Endodermal cell (in vitro differentiated cells): ENCODE measurements at regions not wholly inside any gene's neighbourhood (a gene's known extent, or its start where the extent isn't known, plus 50 kb on each side); places are given as distances from the start of the nearest gene placed in this dataset.

Source experiments
- DNase-seq: peaks from one replicate; pipeline ENCODE4 v3.0.0-alpha.2; 2017
- H3K27ac ChIP-seq: 2 replicates; pipeline ENCODE4 v1.5.1; 2013; ENCODE audit warnings: mild to moderate bottlenecking, low read depth, low read length, moderate library complexity
- H3K27me3 ChIP-seq: 2 replicates; pipeline ENCODE4 v1.6.1; 2013; ENCODE audit warnings: mild to moderate bottlenecking, low read length, moderate library complexity; ENCODE audit not compliant: insufficient read depth, control insufficient read depth, poor library complexity, severe bottlenecking
- H3K36me3 ChIP-seq: 2 replicates; pipeline ENCODE4 v1.7.0; 2013; ENCODE audit warnings: mild to moderate bottlenecking, low read length, moderate library complexity; ENCODE audit not compliant: control insufficient read depth, insufficient read depth
- H3K4me1 ChIP-seq: one replicate; pipeline ENCODE4 v1.7.0; 2013; ENCODE audit warnings: low read length; ENCODE audit not compliant: control insufficient read depth, insufficient read depth
- H3K4me3 ChIP-seq: 2 replicates; pipeline ENCODE4 v1.5.1; 2013; ENCODE audit warnings: mild to moderate bottlenecking, low read length, moderate library complexity
- H3K9ac ChIP-seq: 2 replicates; pipeline ENCODE4 v1.6.1; 2013; ENCODE audit warnings: mild to moderate bottlenecking, low read length, moderate library complexity; ENCODE audit not compliant: poor library complexity, severe bottlenecking; ENCODE audit errors: extremely low read depth
- H3K9me3 ChIP-seq: 2 replicates; pipeline ENCODE4 v1.6.1; 2013; ENCODE audit warnings: mild to moderate bottlenecking, low read length, moderate library complexity; ENCODE audit not compliant: control insufficient read depth
- H3K27ac Mint-ChIP-seq: 2 replicates; pipeline ENCODE4 v1.8.0; 2020; ENCODE audit warnings: mixed read lengths
- H3K27me3 Mint-ChIP-seq: 2 replicates; pipeline ENCODE4 v1.8.0; 2021; ENCODE audit warnings: mild to moderate bottlenecking, mixed read lengths; ENCODE audit not compliant: insufficient read depth
- H3K36me3 Mint-ChIP-seq: 2 replicates; pipeline ENCODE4 v1.8.0; 2020; ENCODE audit warnings: low read depth, mixed read lengths
- H3K4me1 Mint-ChIP-seq: 2 replicates; pipeline ENCODE4 v1.8.0; 2020; ENCODE audit warnings: mixed read lengths
- H3K4me3 Mint-ChIP-seq: 2 replicates; pipeline ENCODE4 v1.8.0; 2020; ENCODE audit warnings: mild to moderate bottlenecking, moderate library complexity, mixed read lengths
- H3K9me3 Mint-ChIP-seq: 2 replicates; pipeline ENCODE4 v1.8.0; 2020; ENCODE audit warnings: mild to moderate bottlenecking, mixed read lengths
- CTCF ChIP-seq: fragments of 200-600 bp; sonication (generic); conservative IDR thresholded peaks from 2 replicates; pipeline ENCODE4 v1.5.0; 2021; ENCODE audit warnings: antibody characterized with exemption, mild to moderate bottlenecking
- WGBS, 2 experiments: methylation state at CpG; one replicate each; pipeline versions ENCODE4 v1.1.5 to v1.1.7; 2013; ENCODE audit warnings: missing lambda C conversion rate in 2 of 2, mixed read lengths in 1 of 2; ENCODE audit not compliant: insufficient coverage in 1 of 2, insufficient read length in 1 of 2; 5-methylcytosine and 5-hydroxymethylcytosine counted together

GRCh38 chr5:15206133-15206532 is 293.8 kb upstream of the FBXL7 start:
- Mint-ChIP-seq H3K36me3 (no peaks in the 10 kb centered on the region), H3K9me3 (no peaks in the 10 kb centered on the region), H3K27me3 (peaks cover 27% of the 10 kb centered on the region), H3K4me1 (peaks cover 2% of the 10 kb centered on the region), H3K4me3 (no peak overlapping the region), H3K27ac (no peak overlapping the region)
- H3K4me1 ChIP-seq: no peaks in the 10 kb centered on the region
- no peaks in the 10 kb centered on the region for H3K9me3 ChIP-seq
- no peak overlapping the region for H3K4me3 ChIP-seq
- H3K36me3 ChIP-seq: no peaks in the 10 kb centered on the region
- no peak for TF ChIP-seq CTCF
- no peak overlapping the region for H3K9ac ChIP-seq
- no peaks in the 10 kb centered on the region for H3K27me3 ChIP-seq
- H3K27ac ChIP-seq: no peak overlapping the region
- WGBS, 2 experiments: no CpG with 5 or more reads among the region's 1 CpG
- no peak for DNase-seq

- DNase-seq: no peak
- Mint-ChIP-seq H3K27ac (no peak overlapping the region), H3K4me3 (no peak overlapping the region), H3K27me3 (peaks cover 30% of the 10 kb centered on the region), H3K4me1 (no peaks in the 10 kb centered on the region), H3K9me3 (peaks cover under 1% of the 10 kb centered on the region), H3K36me3 (no peaks in the 10 kb centered on the region)
- no peak for TF ChIP-seq CTCF
- Histone ChIP-seq H3K36me3 (no peaks in the 10 kb centered on the region), H3K4me1 (no peaks in the 10 kb centered on the region), H3K27ac (no peak overlapping the region), H3K27me3 (no peaks in the 10 kb centered on the region), H3K9me3 (peaks cover 1% of the 10 kb centered on the region), H3K4me3 (no peak overlapping the region), H3K9ac (no peak overlapping the region)
- 92% methylated on average over 1 of the region's 1 CpG; no CpG with 5 or more reads in 1 of the 2 experiments for WGBS, 2 experiments
Measured at GRCh38 chr5:15203376-15203775, 296.6 kb upstream of the FBXL7 start.

GRCh38 chr5:15191012-15191411 is 309.0 kb upstream of the FBXL7 start:
- no peaks in the 10 kb centered on the region for H3K27me3 Mint-ChIP-seq
- no peak for DNase-seq
- H3K9me3 Mint-ChIP-seq: no peaks in the 10 kb centered on the region
- Histone ChIP-seq H3K36me3 (no peaks in the 10 kb centered on the region), H3K27ac (no peak overlapping the region), H3K4me3 (no peak overlapping the region), H3K4me1 (no peaks in the 10 kb centered on the region), H3K27me3 (no peaks in the 10 kb centered on the region), H3K9ac (no peak overlapping the region), H3K9me3 (no peaks in the 10 kb centered on the region)
- no peaks in the 10 kb centered on the region for H3K4me1 Mint-ChIP-seq
- no peak for TF ChIP-seq CTCF
- H3K4me3 Mint-ChIP-seq: no peak overlapping the region
- no peak overlapping the region for H3K27ac Mint-ChIP-seq
- no peaks in the 10 kb centered on the region for H3K36me3 Mint-ChIP-seq
- 96% methylated on average over 2 of the region's 2 CpGs; no CpG with 5 or more reads in 1 of the 2 experiments for WGBS, 2 experiments
